ENCODE measurements at regions not wholly inside any gene's neighbourhood (a gene's known extent, or its start where the extent isn't known, plus 50 kb on each side); places are given as distances from the start of the nearest gene placed in this dataset.
"Not testable (repeated sequence)": the region's sequence is repeated elsewhere in the genome, so short reads cannot be mapped to it uniquely, and the experiment has no call there.

DNA sequence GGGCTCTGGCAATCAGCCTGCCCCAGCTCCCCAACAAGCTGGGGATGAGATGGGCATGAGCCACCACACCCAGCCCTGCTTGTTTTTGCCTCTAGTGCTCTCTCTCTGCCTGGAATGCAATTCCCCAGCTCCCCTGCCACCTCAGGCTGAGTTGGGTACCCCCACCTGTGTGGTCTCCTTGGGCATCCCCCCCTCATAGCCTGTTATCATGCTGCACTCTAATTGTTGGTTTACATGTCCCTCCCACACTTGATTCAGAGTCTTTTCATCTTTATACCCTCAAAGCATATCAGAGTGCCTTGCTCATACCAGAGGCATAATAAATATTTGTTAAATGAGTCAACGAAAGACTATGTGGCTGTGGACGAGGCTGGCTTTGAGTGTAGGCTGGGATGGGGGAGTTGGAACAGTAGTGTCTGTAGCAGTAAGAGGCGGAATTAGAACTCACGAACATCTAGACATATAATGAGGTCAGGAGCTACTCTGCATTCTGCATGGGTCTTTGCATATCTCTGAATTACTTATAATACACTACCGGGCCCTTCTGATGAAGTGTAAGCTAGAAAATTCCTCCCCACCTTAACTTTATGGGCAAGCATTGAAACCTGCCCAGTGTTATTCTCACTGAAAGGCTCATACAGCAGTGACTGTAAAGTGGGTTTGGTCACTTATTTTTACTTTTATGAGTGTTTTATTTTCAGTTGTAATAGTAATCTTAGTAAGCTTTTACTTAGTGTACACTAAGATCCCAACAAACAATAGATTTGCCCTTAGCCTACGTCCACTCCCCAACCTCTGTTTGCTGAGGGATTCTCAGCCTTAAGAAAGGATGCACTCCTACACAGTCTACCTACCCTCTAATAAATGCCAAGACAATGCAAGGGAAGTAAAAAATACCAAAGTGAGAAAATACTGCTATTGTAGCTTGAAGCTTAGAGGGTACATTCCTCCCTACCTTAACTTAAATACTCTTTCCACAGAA, 58.7 kb downstream of the EDN1 start:
- no peak for DNase-seq (ENCODE audit: low read depth)

DNA sequence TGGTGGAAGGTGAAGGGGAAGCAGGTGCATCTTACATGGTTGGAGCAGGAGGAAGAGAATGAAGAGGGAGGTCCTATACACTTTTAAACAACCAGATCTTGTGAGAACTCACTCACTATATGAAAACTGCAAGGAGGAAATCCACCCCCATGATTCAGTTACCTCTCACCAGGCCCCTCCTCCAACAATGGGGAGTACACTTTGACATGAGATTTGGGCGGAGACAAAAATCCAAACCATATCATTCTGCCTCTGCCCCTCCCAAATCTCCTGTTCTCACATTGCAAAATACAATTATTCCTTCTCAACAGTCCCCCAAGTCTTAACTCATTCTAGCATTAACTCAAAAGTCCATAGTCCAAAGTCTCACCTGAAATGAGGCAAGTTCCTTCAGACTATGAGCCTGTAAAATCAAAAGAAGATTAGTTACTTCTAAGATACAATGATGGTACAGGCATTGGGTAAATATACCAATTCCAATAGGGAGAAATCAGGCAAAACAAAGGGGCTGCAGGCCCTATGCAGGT, 60.5 kb downstream of the EDN1 start:
- DNase-seq (ENCODE audit: low read depth): no peak

DNA sequence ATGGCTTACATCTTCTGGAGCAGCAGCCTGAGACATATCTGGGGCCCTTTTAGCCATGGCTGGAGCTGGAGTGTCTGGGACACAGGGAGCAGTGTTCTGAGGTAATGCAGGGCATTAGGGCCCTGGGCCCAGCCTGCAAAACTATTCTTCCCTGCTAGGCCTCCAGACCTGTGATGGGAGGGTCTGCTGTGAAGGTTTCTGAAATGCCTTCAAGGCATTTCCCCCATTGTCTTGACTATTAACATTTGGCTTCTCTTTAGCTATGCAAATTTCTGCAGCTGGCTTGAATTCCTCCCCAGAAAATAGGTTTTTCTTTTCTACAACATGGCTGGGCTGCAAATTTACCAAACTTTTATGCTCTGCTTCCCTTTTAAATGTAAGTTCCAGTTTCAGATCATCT, 61.5 kb downstream of the EDN1 start:
- DNase-seq (ENCODE audit: low read depth): no peak

DNA sequence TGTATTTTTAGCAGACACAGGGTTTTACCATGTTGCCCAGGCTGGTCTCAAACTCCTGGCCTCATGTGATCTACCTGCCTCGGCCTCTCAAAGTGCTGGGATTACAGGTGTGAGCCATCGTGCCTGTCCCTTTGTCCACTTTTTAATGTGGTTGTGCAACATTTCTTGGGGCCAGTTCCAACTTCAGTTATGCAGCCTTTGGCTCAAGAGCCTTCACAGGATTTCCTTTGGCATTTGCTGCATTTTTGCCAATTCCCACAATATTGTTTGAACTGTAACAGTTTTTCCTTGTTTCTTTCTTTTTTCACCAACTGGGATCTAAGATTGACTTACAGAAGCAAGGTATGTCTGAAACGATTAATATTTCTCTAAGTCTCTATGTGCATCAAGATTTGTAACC, 63.6 kb downstream of the EDN1 start:
- DNase-seq (ENCODE audit: low read depth): no peak

DNA sequence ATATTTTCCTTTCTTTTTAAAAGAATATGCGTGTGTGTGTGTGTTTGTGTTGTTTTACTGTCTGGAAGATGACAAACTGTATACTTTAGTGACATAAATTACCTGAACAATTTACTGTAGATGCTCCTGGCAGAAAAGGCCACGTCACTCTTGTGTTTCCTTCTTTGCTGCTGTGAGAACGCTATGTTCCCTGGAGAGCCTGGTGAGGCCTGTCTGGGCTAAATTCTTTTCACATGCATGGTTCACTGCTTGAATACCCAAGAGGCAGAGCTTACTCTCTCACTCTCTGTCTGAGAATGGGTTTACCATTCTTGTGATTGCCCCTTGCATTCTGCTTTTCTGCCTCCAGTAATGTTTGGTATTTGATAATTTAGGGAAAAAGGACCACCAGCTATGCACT, 64.3 kb downstream of the EDN1 start:
- DNase-seq (ENCODE audit: low read depth): no peak

DNA sequence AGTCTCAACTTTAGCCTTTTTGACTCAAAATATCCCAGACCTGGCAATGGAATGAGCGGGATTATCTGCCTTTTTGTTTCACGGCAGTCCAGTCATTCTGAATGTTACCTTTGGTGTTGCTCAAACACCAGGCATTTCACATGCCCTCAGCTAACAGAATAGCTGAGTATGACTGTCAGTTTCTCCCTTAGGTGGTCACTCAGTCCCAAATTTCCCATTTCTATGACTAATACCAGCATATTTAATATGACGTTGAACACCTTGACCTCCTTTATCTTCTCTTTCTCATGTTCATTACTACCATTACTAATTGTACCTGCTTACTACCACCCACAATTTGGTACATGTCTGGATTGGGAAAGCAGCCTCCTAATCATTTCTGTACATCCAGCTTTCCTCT, 65.2 kb downstream of the EDN1 start:
- no peak for DNase-seq (ENCODE audit: low read depth)

DNA sequence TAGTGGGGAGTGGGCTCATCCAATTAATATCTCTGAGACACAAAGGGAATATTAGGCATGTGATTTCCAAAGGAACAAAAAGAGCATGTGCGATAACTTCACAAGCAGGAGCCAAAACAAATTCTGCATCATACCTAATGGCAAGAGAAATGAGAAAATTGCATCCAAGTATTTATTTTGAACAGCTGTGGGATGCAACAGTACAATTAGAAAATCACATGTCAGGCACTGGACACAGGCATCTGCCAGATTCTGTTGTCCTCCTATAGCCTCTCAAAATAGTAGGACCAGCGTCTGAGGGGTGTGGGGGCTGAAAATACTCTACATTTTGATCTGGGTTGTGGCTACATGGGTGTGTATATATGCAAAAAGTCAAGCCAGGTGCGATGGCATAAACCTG, 66.3 kb downstream of the EDN1 start:
- no peak for DNase-seq (ENCODE audit: low read depth)

DNA sequence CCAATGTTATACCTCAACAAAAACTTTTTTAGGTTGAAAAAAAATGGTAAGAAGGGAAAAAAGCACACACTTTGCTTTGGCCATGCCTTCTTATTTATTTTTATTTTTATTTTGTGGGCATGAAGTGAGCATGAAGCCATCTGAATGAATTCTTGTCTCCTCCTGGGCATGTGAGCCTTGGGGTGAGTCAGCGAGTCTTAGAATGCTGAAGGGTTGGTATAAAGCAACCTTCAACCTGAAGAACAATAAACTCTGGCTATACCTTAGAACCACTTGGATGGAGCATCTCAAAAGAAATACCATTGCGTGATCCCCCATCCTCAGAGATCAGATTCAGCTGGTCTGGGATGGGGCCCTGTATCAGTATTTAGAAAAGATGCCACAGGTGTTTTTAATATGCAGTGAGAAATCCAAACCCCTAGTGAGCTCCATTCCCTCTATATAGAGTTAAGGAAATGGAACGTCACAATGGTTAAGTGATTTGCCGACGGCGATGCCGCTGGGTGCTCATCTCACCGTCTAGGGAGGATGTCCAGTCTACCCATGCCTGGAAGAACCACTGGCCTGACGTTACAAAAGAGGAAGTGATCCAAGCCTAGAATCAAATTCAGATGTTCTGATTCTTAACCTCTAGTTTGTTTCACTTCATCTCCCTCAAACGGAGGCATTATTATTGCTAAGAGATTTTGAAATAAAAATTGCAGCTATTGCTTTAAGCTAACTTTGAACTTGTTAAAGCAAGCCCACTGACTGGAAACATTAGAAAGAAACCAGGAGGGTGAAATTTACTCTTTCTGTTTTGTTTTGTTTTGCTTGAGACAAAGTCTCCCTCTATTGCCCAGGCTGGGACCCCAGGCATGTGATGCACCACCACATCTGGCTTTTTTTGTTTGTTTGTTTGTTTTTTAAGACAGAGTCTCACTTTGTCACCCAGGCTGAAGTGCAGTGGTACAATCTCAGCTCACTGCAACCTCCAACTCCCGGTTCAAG, 67.1 kb downstream of the EDN1 start:
- DNase-seq (ENCODE audit: low read depth): no peak

DNA sequence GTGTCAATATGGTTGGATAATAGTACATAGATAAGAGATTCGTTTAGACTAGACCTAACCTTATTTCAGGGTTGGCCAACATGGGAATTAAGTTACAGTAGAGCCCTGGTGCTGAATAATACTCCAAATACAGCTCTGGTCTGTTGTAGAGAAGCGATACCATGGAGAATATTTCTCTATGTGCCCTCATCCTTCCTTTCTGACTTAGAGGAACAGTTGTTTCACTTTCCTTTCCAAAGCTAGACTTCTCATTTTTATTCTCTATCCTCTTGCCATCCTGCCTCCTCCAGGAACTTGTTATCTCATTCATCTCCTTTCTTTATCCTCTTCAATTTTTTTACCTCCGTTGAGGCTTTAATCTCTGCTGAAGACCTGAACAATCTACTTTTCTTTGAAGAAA, 68.9 kb downstream of the EDN1 start:
- DNase-seq (ENCODE audit: low read depth): no peak

DNA sequence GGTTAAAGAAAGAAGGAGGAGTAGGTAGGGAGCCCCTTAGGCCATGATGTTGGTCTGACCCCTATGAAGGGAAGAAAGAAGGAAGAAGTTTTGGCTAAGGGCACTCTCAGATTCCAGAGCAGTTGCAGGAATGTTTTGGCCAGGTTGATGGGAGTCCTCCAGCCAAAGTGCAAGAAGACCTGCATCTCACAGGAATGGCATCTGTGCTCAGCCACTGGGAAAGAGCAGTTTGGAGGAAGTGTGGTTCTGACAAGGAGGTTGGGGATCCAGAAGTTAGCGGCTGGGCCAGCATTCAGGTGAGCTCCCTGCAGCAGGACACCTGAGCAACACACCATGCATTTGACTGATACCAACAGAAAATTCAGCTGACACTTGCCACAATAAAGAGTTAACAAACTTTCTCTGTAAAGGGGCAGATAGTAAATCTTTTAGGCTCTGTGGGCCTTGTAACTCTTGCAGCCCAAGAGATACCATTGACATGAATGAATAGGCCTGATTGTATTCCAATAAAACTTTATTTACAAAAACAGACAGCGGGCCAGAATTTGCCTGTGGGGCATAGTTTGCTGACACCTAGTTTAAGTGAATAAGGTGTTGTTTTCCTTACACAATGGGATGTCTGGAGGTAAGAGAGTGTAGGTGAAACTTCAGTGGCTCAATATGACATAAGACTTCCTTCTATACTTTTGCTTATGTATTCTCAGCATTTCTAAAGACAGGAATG, 71.0 kb downstream of the EDN1 start:
- no peak for DNase-seq (ENCODE audit: low read depth)

DNA sequence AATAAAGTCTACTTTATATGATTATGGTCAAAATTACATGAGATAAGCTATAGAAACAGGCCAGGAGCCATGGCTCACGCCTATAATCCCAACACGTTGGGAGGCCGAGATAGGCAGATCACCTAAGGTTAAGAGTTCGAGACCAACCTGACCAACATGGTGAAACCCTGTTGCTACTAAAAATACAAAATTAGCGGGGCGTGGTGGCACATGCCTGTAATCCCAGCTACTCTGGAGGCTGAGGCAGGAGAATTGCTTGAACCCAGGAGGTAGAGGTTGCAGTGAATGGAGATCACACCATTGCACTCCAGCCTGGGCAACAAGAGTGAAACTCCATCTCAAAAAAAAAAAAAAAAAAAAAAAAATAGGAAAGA, 73.1 kb downstream of the EDN1 start:
- not testable (repeated sequence) for DNase-seq (ENCODE audit: low read depth)

DNA sequence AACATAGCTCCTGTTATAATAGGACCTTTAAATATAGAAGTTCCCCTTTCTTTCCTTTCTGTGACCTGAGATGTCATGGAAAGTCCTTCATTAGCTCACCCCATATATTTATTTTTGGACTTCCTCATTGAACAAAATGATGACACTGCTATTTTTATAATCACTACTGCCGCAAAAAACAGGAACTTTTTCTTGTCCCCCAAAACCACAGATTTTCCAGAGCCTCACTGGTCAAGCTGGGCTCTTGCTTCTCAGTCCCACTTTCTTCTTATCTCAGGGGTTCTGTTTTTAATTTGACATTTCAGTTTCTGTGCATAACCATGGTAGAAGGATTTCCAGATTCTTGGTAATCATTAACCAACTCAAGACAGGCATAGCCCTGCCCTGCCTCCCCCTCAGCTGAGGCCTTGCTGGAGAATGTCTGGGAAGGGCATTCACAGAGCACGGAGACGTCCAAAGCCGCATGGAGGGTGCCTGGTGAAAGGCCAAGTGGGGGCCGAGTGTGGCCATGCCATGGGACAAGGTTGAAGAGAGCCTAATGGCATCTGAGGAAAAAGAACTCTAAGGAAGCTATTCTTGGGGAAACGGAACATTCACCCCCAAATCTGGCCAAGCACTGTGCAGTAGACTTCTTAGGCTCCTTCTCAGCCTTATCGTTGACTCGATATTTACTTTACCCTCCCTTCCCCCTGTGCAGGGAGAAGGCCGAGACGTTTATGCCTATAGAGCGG, 73.7 kb downstream of the EDN1 start:
- no peak for DNase-seq (ENCODE audit: low read depth)

DNA sequence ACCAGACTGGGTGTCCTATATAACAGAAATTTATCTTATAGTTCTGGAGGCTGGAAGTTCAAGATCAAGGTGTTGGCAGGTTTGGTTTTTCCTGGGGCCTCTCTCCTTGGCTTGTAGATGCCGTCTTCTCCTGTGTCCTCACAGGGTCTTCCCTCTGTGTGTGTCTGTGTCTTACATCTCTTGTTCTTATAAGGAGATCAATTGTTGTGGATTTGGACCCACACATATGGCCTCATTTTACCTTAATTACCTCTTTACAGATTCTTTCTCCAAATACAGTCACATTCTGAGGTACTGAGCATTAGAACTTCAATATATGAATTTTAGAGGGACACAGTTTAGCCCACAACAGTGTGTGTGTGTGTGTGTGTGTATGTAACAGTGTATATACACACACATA, 74.5 kb downstream of the EDN1 start:
- no peak for DNase-seq (ENCODE audit: low read depth)

DNA sequence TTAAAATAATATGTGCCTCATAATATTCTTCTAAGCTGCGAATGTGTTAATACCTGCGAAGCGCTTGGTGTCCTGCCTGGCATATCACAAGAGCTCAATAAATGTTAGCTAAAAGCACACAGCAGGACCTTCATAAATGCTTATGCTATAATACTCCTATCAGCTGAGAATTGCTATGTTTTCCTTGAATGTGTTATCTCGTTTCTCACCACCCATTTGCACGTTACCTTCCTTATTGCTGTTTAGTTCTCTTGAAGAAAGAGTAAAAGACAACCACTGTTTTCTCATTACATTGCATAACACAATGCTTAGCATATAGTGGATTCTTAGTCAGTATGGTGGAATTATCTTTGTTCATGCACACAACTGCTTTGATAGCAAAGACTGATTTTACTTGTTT, 76.6 kb downstream of the EDN1 start:
- DNase-seq (ENCODE audit: low read depth): no peak

DNA sequence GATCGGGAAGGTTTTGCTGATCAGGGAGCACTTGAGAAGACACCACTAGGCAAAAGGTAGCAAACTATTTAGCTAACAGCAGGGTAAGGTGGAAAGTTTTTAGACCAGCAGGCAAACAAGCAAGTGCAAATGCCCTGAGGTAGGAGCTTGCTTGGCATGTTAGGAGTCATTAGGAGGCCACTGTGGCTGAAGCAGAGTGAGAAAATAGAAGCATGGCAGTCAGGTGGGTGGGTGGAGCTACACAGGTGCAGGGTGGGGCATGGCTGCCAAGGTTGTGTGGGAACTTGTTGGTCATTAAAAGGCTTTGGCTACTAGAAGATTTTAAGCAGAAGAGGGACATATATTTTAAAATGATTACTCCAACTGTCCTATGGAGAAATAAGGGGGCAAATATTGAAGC, 77.3 kb downstream of the EDN1 start:
- DNase-seq (ENCODE audit: low read depth): no peak

DNA sequence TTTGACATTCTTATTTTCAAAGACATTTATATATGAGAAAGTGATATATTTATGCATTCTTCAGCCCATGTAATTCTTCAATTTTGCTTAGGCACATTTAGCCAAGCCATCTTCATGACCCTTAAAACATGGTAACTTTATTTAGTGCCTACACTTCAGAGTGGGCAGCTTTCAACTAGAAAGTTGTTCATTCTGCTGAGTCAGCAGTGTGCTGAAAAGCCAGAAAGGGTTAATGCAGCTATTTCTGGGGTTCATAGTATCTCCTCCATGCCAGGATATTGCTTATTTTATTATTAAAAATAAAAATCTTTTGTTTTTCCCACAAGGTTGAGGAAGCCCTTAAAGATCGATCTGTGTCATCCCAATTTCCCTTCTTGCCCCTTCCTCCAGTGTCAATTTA, 79.2 kb downstream of the EDN1 start:
- DNase-seq (ENCODE audit: low read depth): no peak

DNA sequence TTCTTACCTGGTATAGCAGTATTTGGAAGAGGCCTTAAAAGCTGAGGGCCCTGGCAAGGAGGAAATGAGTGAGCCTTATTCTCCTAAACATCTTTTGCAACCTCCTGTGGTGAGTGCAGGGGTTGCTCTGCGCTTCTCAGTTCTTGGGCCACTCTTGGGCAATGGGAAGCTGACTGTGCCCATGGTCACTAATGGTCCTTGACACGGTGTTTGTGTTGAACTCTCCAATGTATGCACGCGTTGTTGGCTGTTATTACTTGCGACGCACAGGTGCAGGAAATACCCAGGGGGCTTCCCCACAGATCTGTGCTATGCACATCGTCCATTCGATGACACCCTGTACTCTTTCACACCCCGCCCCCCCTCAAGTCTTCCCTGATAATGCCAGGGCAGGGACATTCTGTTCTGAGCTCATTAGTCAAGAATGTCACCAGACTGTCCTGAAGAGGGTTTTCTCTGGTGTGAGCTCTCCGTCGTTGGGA, 79.7 kb downstream of the EDN1 start:
- DNase-seq (ENCODE audit: low read depth): no peak

DNA sequence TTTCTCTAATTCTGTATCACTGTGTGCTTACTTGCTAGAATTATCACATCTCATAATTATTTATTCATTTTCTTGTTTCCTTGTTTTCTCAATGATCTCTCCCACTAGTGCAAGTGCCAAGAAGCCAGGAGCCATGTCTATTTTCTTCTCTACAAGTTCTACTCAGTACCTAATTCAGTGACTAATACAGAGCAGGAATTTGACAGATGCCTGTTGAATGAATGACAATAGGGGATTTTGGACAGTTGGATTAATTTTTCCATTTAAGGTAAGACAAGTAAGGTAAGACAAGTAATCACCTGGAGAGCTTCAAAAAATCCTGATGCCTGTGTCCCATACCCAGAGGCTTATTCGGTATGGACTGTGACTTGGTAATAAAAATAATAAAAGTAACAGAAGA, 81.0 kb downstream of the EDN1 start:
- no peak for DNase-seq (ENCODE audit: low read depth)

DNA sequence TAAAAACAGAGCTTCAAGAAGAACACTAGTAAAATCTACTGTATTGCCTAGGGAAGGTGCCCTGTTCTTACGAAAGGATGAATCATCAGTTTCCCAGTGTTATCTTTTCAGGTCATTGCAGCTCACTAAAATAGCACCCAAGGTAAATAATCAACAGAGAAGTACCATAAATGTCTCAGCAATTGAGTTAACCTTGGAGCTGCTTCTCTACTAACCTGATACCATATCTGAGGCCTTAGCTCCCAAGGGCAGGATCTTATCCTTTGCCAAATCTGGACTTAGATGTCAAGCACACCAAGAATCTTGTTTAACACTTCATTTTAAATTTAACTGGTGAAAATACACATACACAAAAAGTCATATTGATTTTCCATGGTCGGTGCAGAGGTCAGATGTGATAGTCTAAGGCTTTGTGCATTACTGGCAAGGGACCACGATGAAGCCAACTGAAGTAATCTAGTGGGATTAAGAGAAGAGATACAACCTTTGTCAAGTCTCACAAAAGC, 81.5 kb downstream of the EDN1 start:
- DNase-seq (ENCODE audit: low read depth): no peak

DNA sequence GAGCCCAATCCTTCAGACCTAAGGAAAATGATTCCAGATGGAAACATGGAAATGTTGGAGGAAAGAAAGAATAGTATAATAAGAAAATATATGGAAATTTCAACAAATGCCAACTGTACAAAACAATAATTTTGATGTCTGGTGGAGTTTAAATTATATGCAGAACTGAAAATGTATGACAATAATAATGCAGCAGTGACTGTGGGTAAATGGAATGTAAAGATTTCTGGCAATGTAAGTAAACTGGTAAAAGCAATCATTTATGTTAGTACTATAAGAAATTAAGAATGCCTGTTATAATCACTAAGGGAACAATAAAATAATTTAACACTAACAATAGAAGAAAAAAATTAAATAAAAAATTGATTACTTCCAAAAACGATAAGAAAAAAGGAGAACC, 89.0 kb downstream of the EDN1 start:
- no peak for DNase-seq (ENCODE audit: low read depth)

DNA sequence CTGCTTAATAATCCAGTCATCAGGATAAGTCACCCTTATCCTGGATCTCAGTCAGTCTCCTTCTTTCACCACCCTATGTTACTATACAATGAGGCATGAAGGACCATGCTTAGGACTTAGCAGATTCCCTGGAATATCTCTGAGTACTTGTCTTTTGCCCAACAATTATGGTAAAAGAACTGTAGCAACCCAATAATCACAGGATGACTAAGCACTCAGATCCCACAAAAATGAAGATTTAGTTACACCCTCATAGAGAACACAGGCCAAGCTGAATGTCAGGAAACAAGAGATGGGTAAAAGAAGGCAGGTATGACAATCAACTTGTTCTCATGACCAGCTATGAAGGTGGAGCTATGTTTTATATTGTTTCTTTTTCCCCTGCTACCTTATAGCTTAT, 91.4 kb downstream of the EDN1 start:
- DNase-seq (ENCODE audit: low read depth): no peak

Measured in CMK (cell line).